PC-3 (cell line): ENCODE measurements at regions not wholly inside any gene's neighbourhood (a gene's known extent, or its start where the extent isn't known, plus 50 kb on each side); places are given as distances from the start of the nearest gene placed in this dataset.

Experiments
- ATAC-seq: fragments of 200-7000 bp; cut with Tn5 transposase; 2 replicates; pipeline ENCODE4 v1.9.1; 2020; ENCODE audit warnings: mild to moderate bottlenecking, moderate library complexity
- BruUV-seq: library from RNA; stranded (reverse); fragments of 400-500 nt; replicated peaks from 2 replicates; lab custom pipeline; 2021; lab: Mats Ljungman, UMichigan
- CTCF ChIA-PET: fragments of 300-600 bp; sonication (Branson Sonifier 250); formaldehyde crosslinking; loops from one replicate; lab custom pipeline; 2022; ENCODE audit warnings: antibody characterized with exemption; lab: Charles Lee
- POLR2A ChIA-PET: fragments of 300-600 bp; sonication (Branson Sonifier 250); formaldehyde crosslinking; loops from one replicate; lab custom pipeline; 2022; ENCODE audit warnings: antibody characterized with exemption; ENCODE audit not compliant: unreplicated experiment; lab: Charles Lee
- DNase-seq: peaks from one replicate; pipeline ENCODE4 v3.0.0-alpha.2; 2015
- H2AFZ ChIP-seq: fragments of 300-600 bp; sonication (generic); 2 replicates; pipeline ENCODE4 v1.6.0; 2016; ENCODE audit warnings: antibody characterized with exemption, low read length
- H3F3A ChIP-seq: fragments of 300-600 bp; sonication (generic); one replicate; pipeline ENCODE4 v1.6.0; 2017; ENCODE audit warnings: antibody characterized with exemption, low read length, control low read depth, mild to moderate bottlenecking; ENCODE audit not compliant: unreplicated experiment
- H3K27ac ChIP-seq: fragments of 300-600 bp; sonication (generic); 2 replicates; pipeline ENCODE4 v1.5.1; 2016; ENCODE audit warnings: mild to moderate bottlenecking, low read length
- H3K27me3 ChIP-seq: fragments of 300-600 bp; sonication (generic); 2 replicates; pipeline ENCODE4 v1.6.1; 2016; ENCODE audit warnings: low read length, mixed read lengths
- H3K36me3 ChIP-seq: fragments of 300-600 bp; sonication (generic); 2 replicates; pipeline ENCODE4 v1.6.1; 2016; ENCODE audit warnings: low read depth, mixed run types, low read length, mixed read lengths
- H3K4me1 ChIP-seq: fragments of 300-600 bp; sonication (generic); 2 replicates; pipeline ENCODE4 v1.5.1; 2016; ENCODE audit warnings: low read length; ENCODE audit not compliant: insufficient read depth
- H3K4me2 ChIP-seq: fragments of 300-600 bp; sonication (generic); 2 replicates; pipeline ENCODE4 v1.6.0; 2016; ENCODE audit warnings: low read length
- H3K4me3 ChIP-seq: fragments of 300-600 bp; sonication (generic); 2 replicates; pipeline ENCODE4 v1.5.1; 2016; ENCODE audit warnings: mild to moderate bottlenecking, low read length, mixed read lengths
- H3K79me2 ChIP-seq: fragments of 300-600 bp; sonication (generic); 2 replicates; pipeline ENCODE4 v1.6.1; 2017; ENCODE audit warnings: low read length, mixed read lengths
- H3K9ac ChIP-seq: fragments of 300-600 bp; sonication (generic); 2 replicates; pipeline ENCODE4 v1.6.0; 2016; ENCODE audit warnings: mild to moderate bottlenecking, low read length
- H3K9me2 ChIP-seq: fragments of 300-600 bp; sonication (generic); replicated peaks from 2 replicates; pipeline ENCODE4 v1.6.1; 2016; ENCODE audit warnings: mixed run types, low read length, mixed read lengths
- H3K9me3 ChIP-seq: fragments of 300-600 bp; sonication (generic); 2 replicates; pipeline ENCODE4 v1.6.1; 2016; ENCODE audit warnings: low read length, mixed read lengths
- H4K20me1 ChIP-seq: fragments of 300-600 bp; sonication (generic); 2 replicates; pipeline ENCODE4 v1.6.1; 2016; ENCODE audit warnings: low read length, mixed read lengths
- EZH2 ChIP-seq: fragments of 300-600 bp; sonication (generic); IDR thresholded peaks from one replicate; pipeline ENCODE4 v1.6.1; 2017; ENCODE audit warnings: antibody characterized with exemption, mild to moderate bottlenecking, low read length; ENCODE audit not compliant: unreplicated experiment
- EZH2phosphoT487 ChIP-seq: fragments of 300-600 bp; sonication (generic); IDR thresholded peaks from 2 replicates; pipeline ENCODE4 v1.6.1; 2018; ENCODE audit warnings: mild to moderate bottlenecking, antibody characterized with exemption, low read length, borderline replicate concordance
- intact Hi-C: fragments of 100-400 bp; cut with micrococcal nuclease; formaldehyde crosslinking; loops from 2 replicates; pipeline ENCODE4 v1.9.0; 2023
- TF ChIP-seq, protein P1 (sequence below): fragments of 300-600 bp; sonication (generic); conservative IDR thresholded peaks from 2 replicates; pipeline ENCODE4 v1.5.1; 2017; ENCODE audit warnings: antibody characterized with exemption, low read depth, mild to moderate bottlenecking, low read length

DNA sequence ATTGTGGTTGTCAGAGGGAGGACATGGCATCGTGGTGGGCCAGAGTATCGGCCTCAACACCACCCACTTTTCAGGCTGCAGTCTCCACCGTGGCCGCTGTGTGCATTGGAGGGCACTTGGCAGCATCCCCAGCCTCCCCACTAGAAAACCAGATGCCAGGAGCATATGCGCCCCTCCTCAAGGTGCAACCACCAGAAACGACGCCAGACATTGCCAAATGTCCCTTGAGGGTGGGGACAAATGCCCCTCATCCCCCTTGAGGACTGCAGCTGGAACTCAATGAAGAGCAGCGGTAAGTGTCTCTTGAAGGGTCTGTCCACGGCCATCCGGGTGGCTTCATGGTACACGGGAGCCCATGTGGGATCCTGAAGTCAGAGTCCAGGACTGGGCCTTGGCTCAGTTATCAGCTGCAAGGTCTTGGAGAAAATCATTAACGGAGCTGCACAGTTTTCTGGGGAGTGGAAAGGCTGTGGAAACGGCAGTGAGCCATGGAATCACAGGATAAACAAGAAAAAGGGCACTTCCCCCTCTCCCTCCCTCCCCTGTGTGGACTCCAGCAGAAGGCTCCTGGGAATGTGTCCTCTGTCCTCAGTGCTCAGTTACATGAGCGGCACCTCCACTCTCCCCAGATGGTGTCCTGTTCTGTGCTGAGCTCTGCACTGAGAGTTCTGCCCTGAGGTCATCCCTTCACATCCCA lies 324.4 kb upstream of the B3GAT1 start:
- Histone ChIP-seq H3K36me3 (no peaks in the 10 kb centered on the region), H3K27me3 (peaks cover 3% of the 10 kb centered on the region; the same call in 1 of the 2 replicates), H4K20me1 (no peaks in the 10 kb centered on the region), H2AFZ (no peak overlapping the region), H3K9ac (no peak overlapping the region), H3K79me2 (no peaks in the 10 kb centered on the region), H3K4me1 (no peaks in the 10 kb centered on the region), H3K9me2 (no peaks in the 10 kb centered on the region), H3K4me3 (no peak overlapping the region), H3K4me2 (no peak overlapping the region), H3K27ac (no peak overlapping the region), H3K9me3 (no peaks in the 10 kb centered on the region), H3F3A (no peaks in the 10 kb centered on the region)
- CTCF ChIA-PET, result no interaction called here
- no peak for DNase-seq
- intact Hi-C loops, result no loop called here
- ATAC-seq, result no peak
- BruUV-seq, result no TSS peak
- TF ChIP-seq EZH2 (no peak), EZH2phosphoT487 (no peak)
- TF ChIP-seq, protein P1, sequence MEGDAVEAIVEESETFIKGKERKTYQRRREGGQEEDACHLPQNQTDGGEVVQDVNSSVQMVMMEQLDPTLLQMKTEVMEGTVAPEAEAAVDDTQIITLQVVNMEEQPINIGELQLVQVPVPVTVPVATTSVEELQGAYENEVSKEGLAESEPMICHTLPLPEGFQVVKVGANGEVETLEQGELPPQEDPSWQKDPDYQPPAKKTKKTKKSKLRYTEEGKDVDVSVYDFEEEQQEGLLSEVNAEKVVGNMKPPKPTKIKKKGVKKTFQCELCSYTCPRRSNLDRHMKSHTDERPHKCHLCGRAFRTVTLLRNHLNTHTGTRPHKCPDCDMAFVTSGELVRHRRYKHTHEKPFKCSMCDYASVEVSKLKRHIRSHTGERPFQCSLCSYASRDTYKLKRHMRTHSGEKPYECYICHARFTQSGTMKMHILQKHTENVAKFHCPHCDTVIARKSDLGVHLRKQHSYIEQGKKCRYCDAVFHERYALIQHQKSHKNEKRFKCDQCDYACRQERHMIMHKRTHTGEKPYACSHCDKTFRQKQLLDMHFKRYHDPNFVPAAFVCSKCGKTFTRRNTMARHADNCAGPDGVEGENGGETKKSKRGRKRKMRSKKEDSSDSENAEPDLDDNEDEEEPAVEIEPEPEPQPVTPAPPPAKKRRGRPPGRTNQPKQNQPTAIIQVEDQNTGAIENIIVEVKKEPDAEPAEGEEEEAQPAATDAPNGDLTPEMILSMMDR, result no peak
- POLR2A ChIA-PET, result interaction anchor here (0.7 kb wide), 1 partner anchor 20 kb away, joined by 3 read pairs; no protein-coding TSS in a partner anchor

DNA sequence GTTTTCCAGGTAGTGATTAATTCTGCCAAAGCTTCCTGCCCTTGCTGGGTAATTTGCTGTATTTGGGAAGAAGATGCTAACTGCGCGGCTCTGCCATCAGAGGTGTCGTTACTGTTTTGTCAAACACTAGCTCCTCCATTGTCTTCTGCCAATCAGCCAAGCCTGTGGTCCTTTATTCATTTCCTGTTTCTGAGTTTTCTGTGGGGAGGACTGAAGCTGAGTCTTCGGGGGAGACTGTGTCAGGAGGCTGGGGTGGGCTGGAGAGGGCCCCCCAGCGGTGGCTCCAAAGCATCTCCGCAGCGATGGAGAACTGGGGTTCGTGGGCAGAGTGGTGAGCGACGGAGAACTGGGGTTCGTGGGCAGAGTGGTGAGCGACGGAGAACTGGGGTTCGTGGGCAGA lies 322.9 kb upstream of the B3GAT1 start:
- no peak overlapping the region for H3K4me2 ChIP-seq
- CTCF ChIA-PET, result interaction anchor here (0.6 kb wide), 1 partner anchor 916 kb away, joined by 3 read pairs; no protein-coding TSS in a partner anchor
- no peaks in the 10 kb centered on the region for H4K20me1 ChIP-seq
- no peak overlapping the region for H3K9ac ChIP-seq
- no TSS peak for BruUV-seq
- H3F3A ChIP-seq, result no peaks in the 10 kb centered on the region
- peaks cover 12% of the 10 kb centered on the region; the same call in 1 of the 2 replicates for H3K27me3 ChIP-seq
- no peaks in the 10 kb centered on the region for H3K4me1 ChIP-seq
- DNase-seq (no peak), ATAC-seq (no peak)
- TF ChIP-seq EZH2 (no peak), EZH2phosphoT487 (no peak)
- TF ChIP-seq, protein P1, result no peak
- H3K9me3 ChIP-seq, result 0 out of 2 replicates have a peak, but pooled peaks cover 6% of the 10 kb centered on the region
- no peak overlapping the region for H3K4me3 ChIP-seq
- intact Hi-C loops, result no loop called here
- H3K79me2 ChIP-seq, result no peaks in the 10 kb centered on the region
- POLR2A ChIA-PET, result no interaction called here
- no peaks in the 10 kb centered on the region for H3K9me2 ChIP-seq
- no peak overlapping the region for H2AFZ ChIP-seq
- no peaks in the 10 kb centered on the region for H3K36me3 ChIP-seq
- no peak overlapping the region for H3K27ac ChIP-seq
